CD4-positive, alpha-beta T cell treated with Interleukin-6 for 4 hours (primary cell): ENCODE measurements at regions not wholly inside any gene's neighbourhood (a gene's known extent, or its start where the extent isn't known, plus 50 kb on each side); places are given as distances from the start of the nearest gene placed in this dataset.

Source experiments
- DNase-seq: peaks from one replicate; pipeline ENCODE4 v3.0.0-alpha.2; 2020; ENCODE audit warnings: mixed read lengths

GRCh38 chr2:203814661-203815540 lies 52.7 kb upstream of the CTLA4 start:
- DNase-seq: peak; percentile 67

GRCh38 chr2:203815541-203815898 lies 52.1 kb upstream of the CTLA4 start:
- no peak for DNase-seq

GRCh38 chr2:203817147-203817546 lies 50.4 kb upstream of the CTLA4 start:
- no peak for DNase-seq
